Spleen (tissue), 7 donors: ENCODE measurements at regions not wholly inside any gene's neighbourhood (a gene's known extent, or its start where the extent isn't known, plus 50 kb on each side); places are given as distances from the start of the nearest gene placed in this dataset.

Source experiments
- CTCF ChIP-seq, 11 experiments: fragments of 200-600 bp in 7 of 11; fragments of 450-650 bp in 4 of 11; sonication (generic) in 4 of 11; IDR thresholded peaks in 8 of 11; conservative IDR thresholded peaks in 3 of 11; 1 replicate in 7 of 11; 2 replicates in 4 of 11; pipeline versions ENCODE4 v1.4.0 to v1.8.0; 2016 to 2021; ENCODE audit warnings: antibody characterized with exemption in 11 of 11, inconsistent platforms in 4 of 11, mild to moderate bottlenecking in 1 of 11
- POLR2A ChIP-seq, 3 donors: fragments of 450-650 bp; IDR thresholded peaks; one replicate each; pipeline ENCODE4 v1.5.1; 2017; ENCODE audit warnings: antibody characterized with exemption in 3 of 3, mild to moderate bottlenecking in 1 of 3
- POLR2AphosphoS5 ChIP-seq, 3 donors: sonication (generic); formaldehyde crosslinking; IDR thresholded peaks; one replicate each; pipeline ENCODE4 v1.5.1; 2017; ENCODE audit warnings: antibody characterized with exemption in 3 of 3
- donor health status: DM: no; HTN: no; CAD: no; lungs with moderate emphysema.
- donor health status: DM: no; HTN: no; CAD: no.
- donor health status: DM: no; HTN: no; CAD: no.

GRCh38 chr3:21839176-21839575 lies 88.2 kb upstream of the ZNF385D start:
- TF ChIP-seq POLR2A (IDR thresholded peaks at IDR 0.05) (no peak), CTCF (IDR thresholded peaks at IDR 0.05 in 8 of 11, conservative IDR thresholded peaks at IDR 0.05 in 3 of 11) (no peak), POLR2AphosphoS5 (IDR thresholded peaks at IDR 0.05) (no peak)
